ENCODE measurements at regions not wholly inside any gene's neighbourhood (a gene's known extent, or its start where the extent isn't known, plus 50 kb on each side); places are given as distances from the start of the nearest gene placed in this dataset.
"Not testable (repeated sequence)": the region's sequence is repeated elsewhere in the genome, so short reads cannot be mapped to it uniquely, and the experiment has no call there.

GRCh38 chr14:106069804-106070625 lies 543.6 kb downstream of the TMEM121 start:
- POLR2A ChIA-PET: no interaction called here
- DNase-seq (no peak), ATAC-seq (ENCODE audit: low read depth) (no peak)
- H3K27me3 Mint-ChIP-seq: peaks cover 7% of the 10 kb centered on the region
- Histone ChIP-seq H2AFZ (ENCODE audit: insufficient read depth, low read depth, low read length, poor library complexity, severe bottlenecking) (no peak overlapping the region), H3K27me3 (replicated peaks in 1 of 4; ENCODE audit: control extremely low read depth in 1 of 4, control insufficient read depth in 3 of 4, insufficient read depth in 4 of 4, low read length in 3 of 4) (no peaks in the 10 kb centered on the region), H3K9ac (ENCODE audit: low read length) (no peak overlapping the region), H3K27ac (ENCODE audit: low read length in 2 of 2) (no peak overlapping the region), H3K9me3 (ENCODE audit: control extremely low read depth in 1 of 3, control insufficient read depth in 2 of 3, insufficient read depth in 1 of 3, low read length in 2 of 3) (peaks cover 0 to 3% (median 0%) of the 10 kb centered on the region in 3 donors), H3K4me2 (replicated peaks; ENCODE audit: low read depth, low read length, poor library complexity, severe bottlenecking) (no peak overlapping the region), H3K79me2 (ENCODE audit: control insufficient read depth, insufficient read depth, low read length) (no peaks in the 10 kb centered on the region), H4K20me1 (ENCODE audit: control insufficient read depth, insufficient read depth, low read length, poor library complexity, severe bottlenecking) (no peaks in the 10 kb centered on the region), H3K4me1 (ENCODE audit: control insufficient read depth in 2 of 2, insufficient read depth in 2 of 2, low read length in 2 of 2) (no peaks in the 10 kb centered on the region), H3K36me3 (replicated peaks in 1 of 2; ENCODE audit: control extremely low read depth in 1 of 2, control insufficient read depth in 1 of 2, extremely low read depth in 1 of 2, insufficient read depth in 2 of 2, low read length in 1 of 2) (no peaks in the 10 kb centered on the region), H3K4me3 (ENCODE audit: control extremely low read depth in 1 of 5, extremely low read depth in 1 of 5, insufficient read depth in 1 of 5, low read depth in 2 of 5, low read length in 4 of 5) (no peak overlapping the region)
- no CpG with 5 or more reads among the region's 3 CpGs for WGBS (ENCODE audit: insufficient coverage)
- H3K9me3 Mint-ChIP-seq (ENCODE audit: insufficient read depth): no peaks in the 10 kb centered on the region
- CTCF ChIA-PET: no interaction called here
- H3K4me3 Mint-ChIP-seq: no peak overlapping the region
- intact Hi-C loops (cut with micrococcal nuclease): no loop called here
- TF ChIP-seq EZH2 (IDR thresholded peaks at IDR 0.05; ENCODE audit: borderline replicate concordance, insufficient read depth, low read depth, low read length, poor library complexity, severe bottlenecking) (no peak), CTCF (IDR thresholded peaks at IDR 0.05) (no peak)
- no peak overlapping the region for H3K27ac Mint-ChIP-seq
- peaks cover 6% of the 10 kb centered on the region for H3K4me1 Mint-ChIP-seq

DNA sequence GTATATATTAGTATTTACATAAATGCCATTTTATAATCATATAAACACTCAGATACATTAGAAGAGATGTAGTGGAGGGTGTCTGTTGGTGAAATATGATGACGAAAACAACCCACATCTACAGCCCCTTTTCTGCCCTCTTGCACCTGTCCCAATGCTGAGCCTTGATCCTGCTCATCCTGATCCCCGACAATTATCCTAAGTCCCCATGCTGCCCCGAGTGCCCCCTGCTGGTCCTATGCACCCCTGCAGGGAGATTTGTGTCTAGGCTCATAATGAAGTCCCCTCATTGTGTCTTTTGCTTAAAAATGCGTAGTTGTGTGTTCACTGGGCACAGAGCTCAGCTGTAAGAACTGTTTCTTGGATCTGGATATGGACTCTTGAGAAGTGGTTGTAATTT lies 554.5 kb downstream of the TMEM121 start:
- Histone ChIP-seq H3K79me2 (ENCODE audit: control insufficient read depth, insufficient read depth, low read length) (no peaks in the 10 kb centered on the region), H3K4me1 (ENCODE audit: control insufficient read depth in 2 of 2, insufficient read depth in 2 of 2, low read length in 2 of 2) (no peaks in the 10 kb centered on the region), H3K9ac (ENCODE audit: low read length) (no peak overlapping the region), H3K27ac (ENCODE audit: low read length in 2 of 2) (no peak overlapping the region), H3K4me2 (replicated peaks; ENCODE audit: low read depth, low read length, poor library complexity, severe bottlenecking) (no peak overlapping the region), H3K4me3 (ENCODE audit: control extremely low read depth in 1 of 5, extremely low read depth in 1 of 5, insufficient read depth in 1 of 5, low read depth in 2 of 5, low read length in 4 of 5) (no peak overlapping the region), H3K36me3 (replicated peaks in 1 of 2; ENCODE audit: control extremely low read depth in 1 of 2, control insufficient read depth in 1 of 2, extremely low read depth in 1 of 2, insufficient read depth in 2 of 2, low read length in 1 of 2) (no peaks in the 10 kb centered on the region), H3K27me3 (replicated peaks in 1 of 4; ENCODE audit: control extremely low read depth in 1 of 4, control insufficient read depth in 3 of 4, insufficient read depth in 4 of 4, low read length in 3 of 4) (no peaks in the 10 kb centered on the region), H3K9me3 (ENCODE audit: control extremely low read depth in 1 of 3, control insufficient read depth in 2 of 3, insufficient read depth in 1 of 3, low read length in 2 of 3) (no peaks in the 10 kb centered on the region), H2AFZ (ENCODE audit: insufficient read depth, low read depth, low read length, poor library complexity, severe bottlenecking) (no peak overlapping the region), H4K20me1 (ENCODE audit: control insufficient read depth, insufficient read depth, low read length, poor library complexity, severe bottlenecking) (no peaks in the 10 kb centered on the region)
- Mint-ChIP-seq H3K27me3 (no peaks in the 10 kb centered on the region), H3K9me3 (ENCODE audit: insufficient read depth) (no peaks in the 10 kb centered on the region), H3K4me3 (no peak overlapping the region), H3K4me1 (no peaks in the 10 kb centered on the region), H3K27ac (no peak overlapping the region)
- TF ChIP-seq CTCF (IDR thresholded peaks at IDR 0.05) (no peak), EZH2 (IDR thresholded peaks at IDR 0.05; ENCODE audit: borderline replicate concordance, insufficient read depth, low read depth, low read length, poor library complexity, severe bottlenecking) (no peak)
- WGBS (ENCODE audit: insufficient coverage): 33% methylated on average over 1 of the region's 4 CpGs
- CTCF ChIA-PET: no interaction called here
- ATAC-seq (ENCODE audit: low read depth): no peak
- intact Hi-C loops (cut with micrococcal nuclease): no loop called here
- no peak for DNase-seq
- POLR2A ChIA-PET: no interaction called here

GRCh38 chr14:106081721-106082120 lies 555.3 kb downstream of the TMEM121 start:
- H3K4me3 ChIP-seq (ENCODE audit: control extremely low read depth in 1 of 5, extremely low read depth in 1 of 5, insufficient read depth in 1 of 5, low read depth in 2 of 5, low read length in 4 of 5); H3K9me3 Mint-ChIP-seq (ENCODE audit: insufficient read depth); intact Hi-C loops (cut with micrococcal nuclease); H3K4me2 ChIP-seq (replicated peaks; ENCODE audit: low read depth, low read length, poor library complexity, severe bottlenecking); H3K27ac ChIP-seq (ENCODE audit: low read length in 2 of 2); H3K9ac ChIP-seq (ENCODE audit: low read length); POLR2A ChIA-PET; H2AFZ ChIP-seq (ENCODE audit: insufficient read depth, low read depth, low read length, poor library complexity, severe bottlenecking); H3K27me3 ChIP-seq (replicated peaks in 1 of 4; ENCODE audit: control extremely low read depth in 1 of 4, control insufficient read depth in 3 of 4, insufficient read depth in 4 of 4, low read length in 3 of 4); H3K4me1 ChIP-seq (ENCODE audit: control insufficient read depth in 2 of 2, insufficient read depth in 2 of 2, low read length in 2 of 2); H3K4me3 Mint-ChIP-seq; H4K20me1 ChIP-seq (ENCODE audit: control insufficient read depth, insufficient read depth, low read length, poor library complexity, severe bottlenecking); H3K79me2 ChIP-seq (ENCODE audit: control insufficient read depth, insufficient read depth, low read length); ATAC-seq (ENCODE audit: low read depth); H3K36me3 ChIP-seq (replicated peaks in 1 of 2; ENCODE audit: control extremely low read depth in 1 of 2, control insufficient read depth in 1 of 2, extremely low read depth in 1 of 2, insufficient read depth in 2 of 2, low read length in 1 of 2); H3K27me3 Mint-ChIP-seq; H3K9me3 ChIP-seq (ENCODE audit: control extremely low read depth in 1 of 3, control insufficient read depth in 2 of 3, insufficient read depth in 1 of 3, low read length in 2 of 3); H3K4me1 Mint-ChIP-seq; DNase-seq; CTCF ChIA-PET; H3K27ac Mint-ChIP-seq: not testable (repeated sequence)
- 56% methylated on average over 3 of the region's 6 CpGs for WGBS (ENCODE audit: insufficient coverage)
